ENCODE measurements at regions not wholly inside any gene's neighbourhood (a gene's known extent, or its start where the extent isn't known, plus 50 kb on each side); places are given as distances from the start of the nearest gene placed in this dataset.

DNA sequence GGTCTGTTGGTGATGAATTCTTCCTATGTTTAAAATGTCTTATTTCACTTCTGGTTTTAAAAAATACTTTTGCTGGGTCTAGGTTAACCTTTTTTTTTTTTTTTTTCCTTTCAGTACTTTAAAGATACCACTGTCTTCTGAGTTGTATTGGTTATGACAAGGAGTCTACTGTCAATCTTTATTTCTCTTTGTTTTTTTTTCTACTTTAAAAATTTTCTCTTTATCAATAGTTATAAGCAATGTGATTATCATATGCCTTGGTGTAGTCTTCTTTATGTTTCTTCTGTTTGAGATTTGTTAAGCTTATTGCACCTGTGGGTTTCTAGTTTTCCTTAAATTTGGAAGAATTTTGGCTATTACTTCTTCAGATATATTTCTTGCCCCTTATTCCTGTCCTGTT is 125.6 kb upstream of the SPRY4 start:
- H3K4me2 ChIP-seq (ENCODE audit: low read depth, low read length) = no peak overlapping the region
- no TSS peak for BruUV-seq (replicated peaks)
- no peaks in the 10 kb centered on the region for H3K9me3 ChIP-seq (ENCODE audit: low read length)
- no peaks in the 10 kb centered on the region for H3K79me2 ChIP-seq (ENCODE audit: insufficient read depth, low read length)
- peaks cover 26% of the 10 kb centered on the region for H3K4me1 ChIP-seq (ENCODE audit: insufficient read depth, low read length)
- H3K36me3 ChIP-seq (replicated peaks in 1 of 2; ENCODE audit: control insufficient read depth in 1 of 2, insufficient read depth in 2 of 2, low read length in 2 of 2) = no peaks in the 10 kb centered on the region
- no peaks in the 10 kb centered on the region for H4K20me1 ChIP-seq (ENCODE audit: insufficient read depth, low read length)
- DNase-seq (ENCODE audit: low spot score) = no peak
- no peaks in the 10 kb centered on the region for H3K27me3 ChIP-seq (ENCODE audit: control insufficient read depth in 1 of 2, insufficient read depth in 2 of 2, low read length in 2 of 2)
- H3K9ac ChIP-seq (ENCODE audit: insufficient read depth, low read depth, low read length) = no peak overlapping the region
- no peak overlapping the region for H3K27ac ChIP-seq (ENCODE audit: extremely low read length, insufficient read depth, low read length)
- no peak for TF ChIP-seq ZNF549 (CRISPR knock-in tag; IDR thresholded peaks at IDR 0.05)
- peak; percentile 93 for TF ChIP-seq ZNF317 (CRISPR knock-in tag; IDR thresholded peaks at IDR 0.05)
- POLR2A ChIA-PET = no interaction called here
- CTCF ChIA-PET (ENCODE audit: low intra/inter-chr PET ratio, low total read pairs) = no interaction called here
- no peak overlapping the region for H2AFZ ChIP-seq (ENCODE audit: low read length)
- in situ Hi-C loops (cut with HindIII; ENCODE audit: extremely low pct_ligation_motif_present, low pct_unique_long_range_greater_than_20kb) = no loop called here
- no peak for FAIRE-seq
- intact Hi-C loops (cut with micrococcal nuclease; ENCODE audit: unreplicated experiment) = no loop called here
- no peak for ATAC-seq
- H3K4me3 ChIP-seq (replicated peaks in 1 of 3; ENCODE audit: insufficient read depth in 1 of 3, low read depth in 2 of 3, low read length in 3 of 3) = no peak overlapping the region

- Histone ChIP-seq H3K79me2 (ENCODE audit: insufficient read depth, low read length) (no peaks in the 10 kb centered on the region), H4K20me1 (ENCODE audit: insufficient read depth, low read length) (no peaks in the 10 kb centered on the region), H3K4me2 (ENCODE audit: low read depth, low read length) (no peak overlapping the region), H3K27ac (ENCODE audit: extremely low read length, insufficient read depth, low read length) (no peak overlapping the region), H2AFZ (ENCODE audit: low read length) (no peak overlapping the region), H3K4me1 (ENCODE audit: insufficient read depth, low read length) (peaks cover 32% of the 10 kb centered on the region), H3K9ac (ENCODE audit: insufficient read depth, low read depth, low read length) (no peak overlapping the region), H3K27me3 (ENCODE audit: control insufficient read depth in 1 of 2, insufficient read depth in 2 of 2, low read length in 2 of 2) (no peaks in the 10 kb centered on the region), H3K9me3 (ENCODE audit: low read length) (no peaks in the 10 kb centered on the region), H3K4me3 (replicated peaks in 1 of 3; ENCODE audit: insufficient read depth in 1 of 3, low read depth in 2 of 3, low read length in 3 of 3) (no peak overlapping the region), H3K36me3 (replicated peaks in 1 of 2; ENCODE audit: control insufficient read depth in 1 of 2, insufficient read depth in 2 of 2, low read length in 2 of 2) (no peaks in the 10 kb centered on the region)
- in situ Hi-C loops (cut with HindIII; ENCODE audit: extremely low pct_ligation_motif_present, low pct_unique_long_range_greater_than_20kb) = no loop called here
- intact Hi-C loops (cut with micrococcal nuclease; ENCODE audit: unreplicated experiment) = no loop called here
- TF ChIP-seq TOE1 (CRISPR knock-in tag; IDR thresholded peaks at IDR 0.05) (no peak), ZNF7 (CRISPR knock-in tag; IDR thresholded peaks at IDR 0.05) (peak; percentile 47; the same call in 1 of the 2 replicates), NBN (conservative IDR thresholded peaks at IDR 0.05) (no peak)
- DNase-seq (ENCODE audit: low spot score) (no peak), FAIRE-seq (no peak), ATAC-seq (no peak)
- CTCF ChIA-PET (ENCODE audit: low intra/inter-chr PET ratio, low total read pairs) = no interaction called here
- BruUV-seq (replicated peaks) = no TSS peak
- POLR2A ChIA-PET = no interaction called here
- 90% methylated on average over 1 of the region's 1 CpG for WGBS (ENCODE audit: low lambda C conversion rate)
These were observed 123.1 kb upstream of the SPRY4 start for GRCh38 chr5:142447887-142448286.

DNA sequence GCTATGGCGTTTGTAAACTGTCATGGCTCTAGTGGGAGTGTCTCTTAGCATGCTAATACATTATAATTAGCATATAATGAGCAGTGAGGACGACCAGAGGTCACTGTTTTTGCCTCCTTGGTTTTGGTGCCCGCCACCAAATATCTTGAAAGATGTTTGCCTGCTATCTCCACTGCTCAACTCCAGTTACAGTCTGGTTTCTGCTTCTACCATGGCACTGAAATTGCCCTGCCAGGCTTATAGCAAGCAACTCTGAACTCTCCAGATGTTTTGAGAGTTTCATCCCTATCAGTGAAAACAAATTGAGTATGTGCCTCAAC is 122.1 kb upstream of the SPRY4 start:
- ChIA-PET CTCF (ENCODE audit: low intra/inter-chr PET ratio, low total read pairs) (no interaction called here), POLR2A (no interaction called here)
- peaks cover 33% of the 10 kb centered on the region for H3K4me1 ChIP-seq (ENCODE audit: insufficient read depth, low read length)
- FAIRE-seq (no peak), ATAC-seq (no peak), DNase-seq (ENCODE audit: low spot score) (no peak)
- no peaks in the 10 kb centered on the region for H4K20me1 ChIP-seq (ENCODE audit: insufficient read depth, low read length)
- no peaks in the 10 kb centered on the region for H3K79me2 ChIP-seq (ENCODE audit: insufficient read depth, low read length)
- H3K4me2 ChIP-seq (ENCODE audit: low read depth, low read length) = no peak overlapping the region
- in situ Hi-C loops (cut with HindIII; ENCODE audit: extremely low pct_ligation_motif_present, low pct_unique_long_range_greater_than_20kb) = no loop called here
- H3K27me3 ChIP-seq (ENCODE audit: control insufficient read depth in 1 of 2, insufficient read depth in 2 of 2, low read length in 2 of 2) = no peaks in the 10 kb centered on the region
- H3K36me3 ChIP-seq (replicated peaks in 1 of 2; ENCODE audit: control insufficient read depth in 1 of 2, insufficient read depth in 2 of 2, low read length in 2 of 2) = no peaks in the 10 kb centered on the region
- no peak overlapping the region for H3K27ac ChIP-seq (ENCODE audit: extremely low read length, insufficient read depth, low read length)
- WGBS (ENCODE audit: low lambda C conversion rate) = 76% methylated on average over 3 of the region's 3 CpGs
- no peak overlapping the region for H3K4me3 ChIP-seq (replicated peaks in 1 of 3; ENCODE audit: insufficient read depth in 1 of 3, low read depth in 2 of 3, low read length in 3 of 3)
- no peaks in the 10 kb centered on the region for H3K9me3 ChIP-seq (ENCODE audit: low read length)
- intact Hi-C loops (cut with micrococcal nuclease; ENCODE audit: unreplicated experiment) = no loop called here
- no TSS peak for BruUV-seq (replicated peaks)
- H3K9ac ChIP-seq (ENCODE audit: insufficient read depth, low read depth, low read length) = no peak overlapping the region
- no peak overlapping the region for H2AFZ ChIP-seq (ENCODE audit: low read length)
- TF ChIP-seq HDAC1 (CRISPR knock-in tag; IDR thresholded peaks at IDR 0.05) (no peak), SCMH1 (CRISPR knock-in tag; IDR thresholded peaks at IDR 0.05; ENCODE audit: borderline replicate concordance) (no peak), ATF3 (CRISPR knock-in tag; IDR thresholded peaks at IDR 0.05) (no peak), ZNF30 (CRISPR knock-in tag; IDR thresholded peaks at IDR 0.05) (no peak), CENPBD1 (CRISPR knock-in tag; IDR thresholded peaks at IDR 0.05; ENCODE audit: borderline replicate concordance, low read depth) (no peak), HDAC6 (IDR thresholded peaks at IDR 0.05; ENCODE audit: low read depth, low read length) (no peak), STAG1 (CRISPR knock-in tag; IDR thresholded peaks at IDR 0.05) (no peak), KDM5A (IDR thresholded peaks at IDR 0.05; ENCODE audit: borderline replicate concordance, low read length) (no peak), ZMYM4 (CRISPR knock-in tag; IDR thresholded peaks at IDR 0.05) (no peak), TOE1 (CRISPR knock-in tag; IDR thresholded peaks at IDR 0.05) (no peak), ZNF253 (CRISPR knock-in tag; IDR thresholded peaks at IDR 0.05; ENCODE audit: borderline replicate concordance) (no peak), ESRRA (CRISPR knock-in tag; IDR thresholded peaks at IDR 0.05; ENCODE audit: low read depth) (no peak)
